Uterus (tissue), 3 donors: ENCODE measurements at regions not wholly inside any gene's neighbourhood (a gene's known extent, or its start where the extent isn't known, plus 50 kb on each side); places are given as distances from the start of the nearest gene placed in this dataset.
"Not testable (repeated sequence)": the region's sequence is repeated elsewhere in the genome, so short reads cannot be mapped to it uniquely, and the experiment has no call there.

Experiments used
- DNase-seq, 2 donors: peaks; one replicate each; pipeline ENCODE4 v3.0.0-alpha.2; 2019 to 2020
- H3K27ac ChIP-seq, 2 donors: fragments of 200-600 bp; sonication (generic); 1 replicate in 1 of 2; 2 replicates in 1 of 2; pipeline ENCODE4 v1.5.1; 2016 to 2018
- H3K27me3 ChIP-seq, 2 donors: fragments of 200-600 bp; sonication (generic); one replicate each; pipeline ENCODE4 v1.5.1; 2018 to 2019; ENCODE audit warnings: control low read depth in 1 of 2
- H3K36me3 ChIP-seq, 2 donors: fragments of 200-600 bp; sonication (generic); one replicate each; pipeline ENCODE4 v1.5.1; 2019; ENCODE audit warnings: control low read depth in 1 of 2
- H3K4me1 ChIP-seq, 2 donors: fragments of 200-600 bp; sonication (generic); one replicate each; pipeline ENCODE4 v1.5.1; 2018 to 2019; ENCODE audit warnings: control low read depth in 1 of 2
- H3K4me3 ChIP-seq, 2 donors: fragments of 200-600 bp; sonication (generic); 1 replicate in 1 of 2; 2 replicates in 1 of 2; pipeline ENCODE4 v1.5.1; 2018 to 2019; ENCODE audit warnings: mild to moderate bottlenecking in 1 of 2
- H3K9me3 ChIP-seq, 2 donors: fragments of 200-600 bp; sonication (generic); one replicate each; pipeline ENCODE4 v1.5.1; 2019; ENCODE audit warnings: control low read depth in 1 of 2
- POLR2A ChIP-seq, 2 donors: fragments of 450-650 bp; IDR thresholded peaks; one replicate each; pipeline ENCODE4 v1.6.1; 2016; ENCODE audit warnings: antibody characterized with exemption in 2 of 2, mild to moderate bottlenecking in 1 of 2, moderate library complexity in 1 of 2
- intact Hi-C: fragments of 100-400 bp; cut with DNase I; formaldehyde crosslinking; loops from one replicate; pipeline ENCODE4 v1.15.1; 2023; ENCODE audit warnings: low total_unique reads
- TF ChIP-seq, protein P1 (sequence below), 4 experiments: fragments of 200-600 bp in 2 of 4; fragments of 450-650 bp in 2 of 4; sonication (generic) in 2 of 4; IDR thresholded peaks; one replicate each; pipeline ENCODE4 v1.5.1; 2016 to 2019; ENCODE audit warnings: antibody characterized with exemption in 4 of 4, mild to moderate bottlenecking in 2 of 4, moderate library complexity in 1 of 4
- donor health status: DM: yes; HTN: yes; CAD: no.

DNA sequence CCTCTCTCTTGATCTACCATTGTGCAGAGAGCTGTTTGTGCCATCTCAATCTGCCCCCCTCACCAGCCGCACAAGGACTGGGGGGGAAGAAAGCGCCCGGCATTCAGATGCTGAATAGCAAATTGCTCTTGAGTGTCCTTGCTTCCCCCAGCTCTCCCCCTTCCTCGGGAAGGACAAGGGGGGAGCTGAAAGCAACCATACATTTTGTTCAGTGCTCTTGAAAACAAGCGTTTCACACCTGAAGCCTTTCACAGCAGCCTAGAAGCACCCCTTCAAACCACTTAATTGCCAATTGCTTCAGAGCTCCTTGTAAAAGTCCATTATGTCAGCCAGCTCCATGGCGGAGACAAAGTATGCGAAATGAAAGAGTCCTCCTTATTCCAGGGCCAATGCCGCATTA, 540.1 kb downstream of the NR2F2 start:
- Histone ChIP-seq H3K27ac (no peak overlapping the region), H3K4me1 (no peaks in the 10 kb centered on the region), H3K36me3 (no peaks in the 10 kb centered on the region), H3K9me3 (no peaks in the 10 kb centered on the region), H3K27me3 (no peaks in the 10 kb centered on the region), H3K4me3 (no peak overlapping the region)
- intact Hi-C loops = no loop called here
- no peak for DNase-seq
- no peak for TF ChIP-seq POLR2A (IDR thresholded peaks at IDR 0.05)
- TF ChIP-seq, protein P1, sequence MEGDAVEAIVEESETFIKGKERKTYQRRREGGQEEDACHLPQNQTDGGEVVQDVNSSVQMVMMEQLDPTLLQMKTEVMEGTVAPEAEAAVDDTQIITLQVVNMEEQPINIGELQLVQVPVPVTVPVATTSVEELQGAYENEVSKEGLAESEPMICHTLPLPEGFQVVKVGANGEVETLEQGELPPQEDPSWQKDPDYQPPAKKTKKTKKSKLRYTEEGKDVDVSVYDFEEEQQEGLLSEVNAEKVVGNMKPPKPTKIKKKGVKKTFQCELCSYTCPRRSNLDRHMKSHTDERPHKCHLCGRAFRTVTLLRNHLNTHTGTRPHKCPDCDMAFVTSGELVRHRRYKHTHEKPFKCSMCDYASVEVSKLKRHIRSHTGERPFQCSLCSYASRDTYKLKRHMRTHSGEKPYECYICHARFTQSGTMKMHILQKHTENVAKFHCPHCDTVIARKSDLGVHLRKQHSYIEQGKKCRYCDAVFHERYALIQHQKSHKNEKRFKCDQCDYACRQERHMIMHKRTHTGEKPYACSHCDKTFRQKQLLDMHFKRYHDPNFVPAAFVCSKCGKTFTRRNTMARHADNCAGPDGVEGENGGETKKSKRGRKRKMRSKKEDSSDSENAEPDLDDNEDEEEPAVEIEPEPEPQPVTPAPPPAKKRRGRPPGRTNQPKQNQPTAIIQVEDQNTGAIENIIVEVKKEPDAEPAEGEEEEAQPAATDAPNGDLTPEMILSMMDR (IDR thresholded peaks at IDR 0.05) = no peak

DNA sequence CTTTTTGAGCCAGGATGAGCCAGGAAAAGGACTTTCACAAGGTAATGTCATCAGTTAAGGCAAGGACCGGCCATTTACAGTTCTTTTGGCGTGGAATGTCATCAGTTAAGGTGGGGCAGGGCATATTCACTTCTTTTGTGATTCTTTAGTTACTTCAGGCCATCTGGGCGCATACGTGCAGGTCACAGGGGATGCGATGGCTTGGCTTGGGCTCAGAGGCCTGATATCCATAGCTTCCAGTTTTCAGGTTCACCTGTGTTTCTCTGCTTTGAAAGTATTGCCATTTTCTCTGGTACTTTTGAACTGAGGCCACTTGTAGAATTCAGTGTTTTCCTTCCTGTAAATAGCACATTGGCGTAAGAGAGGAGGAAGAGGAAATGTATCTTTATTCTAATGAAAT, 546.9 kb downstream of the NR2F2 start:
- intact Hi-C loops, DNase-seq, H3K4me1 ChIP-seq, H3K36me3 ChIP-seq, H3K9me3 ChIP-seq, H3K27me3 ChIP-seq, H3K4me3 ChIP-seq, H3K27ac ChIP-seq: not testable (repeated sequence)

DNA sequence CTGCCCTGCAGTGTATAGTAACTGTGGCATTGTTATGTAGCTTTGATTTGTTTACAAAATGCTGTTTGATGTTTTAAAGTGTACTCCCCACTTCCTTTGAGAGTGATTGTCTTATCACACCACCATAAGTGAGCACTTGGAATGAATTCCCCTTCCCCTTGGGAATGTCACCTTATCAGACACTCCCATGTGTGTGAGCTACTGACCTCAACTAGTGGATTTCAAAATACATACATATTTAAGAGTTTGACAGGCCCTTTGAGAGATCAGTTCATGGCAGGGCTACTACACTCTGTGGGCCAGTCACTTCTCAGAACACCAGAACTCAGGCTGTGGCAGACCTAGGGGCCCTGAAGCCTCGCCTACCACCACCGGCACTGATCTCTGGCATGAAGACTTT, 547.6 kb downstream of the NR2F2 start:
- no peak for DNase-seq
- TF ChIP-seq POLR2A (IDR thresholded peaks at IDR 0.05) = no peak
- TF ChIP-seq, protein P1 (IDR thresholded peaks at IDR 0.05) = no peak

DNA sequence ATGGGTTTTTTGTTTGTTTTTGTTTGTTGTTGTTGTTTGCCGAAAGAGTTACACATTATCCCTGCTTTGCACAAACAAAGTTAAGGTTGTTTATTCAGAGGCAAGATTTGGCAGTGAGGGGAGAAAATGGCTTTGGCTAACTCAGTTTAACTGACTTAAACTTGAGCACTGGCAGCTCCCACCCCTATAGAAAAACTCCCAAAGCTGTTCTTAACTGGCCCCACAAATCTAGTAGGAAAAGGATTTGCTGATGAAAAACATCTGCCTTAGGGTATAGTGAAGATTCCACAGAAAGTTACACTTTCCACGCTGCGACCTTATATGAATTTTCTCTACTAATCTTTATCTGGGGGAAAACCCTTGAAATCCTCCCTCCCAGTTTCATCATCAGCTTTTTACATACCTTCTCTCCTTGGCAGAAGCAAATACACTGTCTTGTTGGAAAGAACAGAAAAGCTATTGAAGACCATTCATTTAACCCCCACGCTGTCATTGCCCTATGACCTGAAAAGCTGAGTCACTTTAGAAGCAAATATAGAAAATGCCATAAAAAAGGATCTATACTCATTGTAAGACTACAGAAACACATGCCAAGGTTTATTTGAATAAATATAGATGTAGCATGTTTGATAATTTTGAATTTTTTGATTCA, 551.7 kb downstream of the NR2F2 start:
- DNase-seq = no peak
- intact Hi-C loops = no loop called here
- Histone ChIP-seq H3K4me3 (no peak overlapping the region), H3K27me3 (no peaks in the 10 kb centered on the region), H3K36me3 (no peaks in the 10 kb centered on the region), H3K9me3 (no peaks in the 10 kb centered on the region), H3K4me1 (no peaks in the 10 kb centered on the region), H3K27ac (no peak overlapping the region)
- TF ChIP-seq POLR2A (IDR thresholded peaks at IDR 0.05) = no peak
- TF ChIP-seq, protein P1 (IDR thresholded peaks at IDR 0.05) = no peak

More for the DNA sequence above, 547.6 kb downstream of the NR2F2 start:
- no peak overlapping the region for H3K4me3 ChIP-seq
- H3K9me3 ChIP-seq = no peaks in the 10 kb centered on the region
- H3K36me3 ChIP-seq = no peaks in the 10 kb centered on the region
- H3K27ac ChIP-seq = no peak overlapping the region
- H3K4me1 ChIP-seq = no peaks in the 10 kb centered on the region
- intact Hi-C loops = no loop called here
- H3K27me3 ChIP-seq = no peaks in the 10 kb centered on the region

DNA sequence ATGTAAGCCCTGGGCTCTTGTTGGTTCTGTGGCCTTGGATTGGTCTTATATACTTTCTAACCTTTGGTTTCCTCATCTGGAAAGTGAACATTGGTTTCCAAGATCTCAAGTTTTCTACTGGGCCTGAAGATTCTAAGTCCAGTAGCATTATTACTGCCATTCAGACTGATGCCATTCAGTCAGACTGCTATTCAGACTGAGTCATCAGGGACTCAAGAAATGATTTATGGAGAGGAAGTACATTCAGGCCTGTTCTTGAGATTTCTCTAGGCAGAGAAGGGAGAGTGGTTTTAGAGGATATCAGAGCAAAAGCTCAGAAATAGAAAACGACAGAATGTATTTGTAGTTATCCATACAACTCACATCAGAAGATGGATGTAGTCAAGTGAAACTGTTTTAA, 557.2 kb downstream of the NR2F2 start:
- intact Hi-C loops = no loop called here
- Histone ChIP-seq H3K27me3 (no peaks in the 10 kb centered on the region), H3K9me3 (no peaks in the 10 kb centered on the region), H3K4me1 (no peaks in the 10 kb centered on the region), H3K27ac (peak overlapping the region in 1 of 2 donors; percentile 81), H3K4me3 (no peak overlapping the region), H3K36me3 (no peaks in the 10 kb centered on the region)
- DNase-seq = no peak
- TF ChIP-seq, protein P1 (IDR thresholded peaks at IDR 0.05) = no peak
- TF ChIP-seq POLR2A (IDR thresholded peaks at IDR 0.05) = no peak

DNA sequence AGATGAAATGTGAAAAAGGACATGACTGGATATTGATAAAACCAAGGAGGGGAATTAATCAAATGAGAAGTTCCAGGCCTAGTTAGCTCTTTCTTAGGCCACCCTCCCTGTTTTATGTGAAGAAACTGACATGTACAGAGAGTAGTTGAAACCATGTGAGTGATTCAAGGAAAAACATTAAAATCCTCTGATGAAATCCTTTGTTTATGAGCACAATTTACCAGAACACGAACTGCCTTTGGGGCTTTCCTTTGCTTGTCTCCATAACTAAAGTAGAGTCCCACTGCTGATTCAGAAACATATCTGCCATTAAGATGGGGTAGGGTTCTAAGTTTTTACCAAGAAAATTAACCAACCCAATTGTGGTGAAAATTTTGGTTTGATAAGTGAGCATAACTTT, 558.3 kb downstream of the NR2F2 start:
- no peaks in the 10 kb centered on the region for H3K4me1 ChIP-seq
- no peak overlapping the region for H3K4me3 ChIP-seq
- peak overlapping the region; percentile 69 to 81 for H3K27ac ChIP-seq
- H3K27me3 ChIP-seq = no peaks in the 10 kb centered on the region
- no peaks in the 10 kb centered on the region for H3K36me3 ChIP-seq
- DNase-seq = peak in 1 of 2 donors; percentile 18
- TF ChIP-seq POLR2A (IDR thresholded peaks at IDR 0.05) = no peak
- TF ChIP-seq, protein P1 (IDR thresholded peaks at IDR 0.05) = no peak
- no peaks in the 10 kb centered on the region for H3K9me3 ChIP-seq
- intact Hi-C loops = no loop called here
